LoVo (cell line): ENCODE measurements at regions not wholly inside any gene's neighbourhood (a gene's known extent, or its start where the extent isn't known, plus 50 kb on each side); places are given as distances from the start of the nearest gene placed in this dataset.
"Not testable (repeated sequence)": the region's sequence is repeated elsewhere in the genome, so short reads cannot be mapped to it uniquely, and the experiment has no call there.

Experiments
- DNase-seq: peaks from one replicate; pipeline ENCODE4 v3.0.0-alpha.2; 2016; ENCODE audit warnings: low spot score

DNA sequence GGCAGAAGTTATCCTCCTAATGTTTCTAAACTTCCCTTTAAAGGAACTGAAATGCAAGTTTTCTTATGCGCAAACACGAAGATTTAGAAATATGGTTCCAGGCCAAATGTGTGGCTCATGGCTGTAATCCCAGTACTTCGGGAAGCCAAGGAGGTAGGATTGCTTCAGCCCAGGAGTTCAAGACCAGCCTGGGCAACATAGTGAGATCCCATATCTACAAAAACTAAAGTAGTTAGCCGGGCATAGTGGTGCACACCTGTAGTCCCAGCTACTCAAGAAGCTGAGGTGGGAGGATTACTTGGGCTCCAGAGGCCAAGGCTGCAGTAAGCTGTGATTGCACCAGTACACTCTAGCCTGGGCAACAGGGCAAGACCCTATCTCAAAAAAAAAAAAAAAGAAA, 95.8 kb upstream of the SCAF8 start:
- no peak for DNase-seq

DNA sequence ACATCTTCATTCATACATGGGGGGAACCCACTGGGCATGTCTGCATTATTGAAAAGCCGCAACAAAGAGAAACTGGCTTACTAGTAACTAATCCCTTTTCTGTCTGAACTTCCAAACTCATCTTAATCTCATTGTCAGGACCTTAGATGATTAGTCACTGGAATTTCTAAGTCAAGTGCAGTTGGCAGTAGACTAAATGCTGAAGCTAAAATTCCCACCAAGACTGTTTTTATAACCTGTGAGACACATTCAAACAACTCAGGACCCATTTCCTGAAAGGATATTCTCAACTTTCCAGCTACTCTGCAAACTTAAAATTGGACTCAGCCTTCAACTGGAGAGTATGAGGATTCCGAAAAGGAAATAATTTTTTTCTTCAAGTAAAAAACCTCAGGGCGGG, 94.8 kb upstream of the SCAF8 start:
- DNase-seq: no peak

GRCh38 chr6:154639196-154639595, 94.0 kb upstream of the SCAF8 start:
- not testable (repeated sequence) for DNase-seq

DNA sequence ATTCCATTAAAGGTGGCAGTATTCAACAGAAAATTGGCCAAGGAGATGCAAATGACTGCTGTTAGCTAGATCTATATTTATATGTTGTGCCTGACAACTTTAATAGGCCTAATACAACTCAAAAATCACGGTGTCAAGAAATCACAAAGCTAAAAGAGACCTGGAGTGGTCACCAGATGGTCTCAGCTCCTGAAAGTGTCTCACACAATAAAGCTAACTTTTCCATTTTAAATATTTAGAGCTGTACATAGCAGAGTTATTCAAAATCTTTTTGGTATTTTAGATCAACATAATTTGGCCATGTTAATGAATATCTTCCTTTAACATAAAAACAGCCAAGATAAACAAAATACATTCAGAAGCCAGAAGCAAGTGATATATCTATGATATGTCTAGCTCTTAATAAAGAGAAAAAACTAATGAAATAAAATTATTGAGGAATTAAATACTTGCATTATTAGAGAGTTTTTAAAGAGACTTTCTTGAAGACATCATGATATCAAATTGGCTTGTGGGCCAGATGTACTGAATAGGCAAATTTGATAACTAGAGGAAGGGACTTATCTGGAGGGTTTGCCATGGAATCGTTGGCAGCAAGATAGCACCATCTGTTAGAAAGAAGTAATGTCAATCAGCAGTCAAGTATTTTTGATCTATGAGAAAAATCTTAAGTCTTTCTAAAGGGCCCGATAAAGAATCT, 84.9 kb upstream of the SCAF8 start:
- DNase-seq: no peak

DNA sequence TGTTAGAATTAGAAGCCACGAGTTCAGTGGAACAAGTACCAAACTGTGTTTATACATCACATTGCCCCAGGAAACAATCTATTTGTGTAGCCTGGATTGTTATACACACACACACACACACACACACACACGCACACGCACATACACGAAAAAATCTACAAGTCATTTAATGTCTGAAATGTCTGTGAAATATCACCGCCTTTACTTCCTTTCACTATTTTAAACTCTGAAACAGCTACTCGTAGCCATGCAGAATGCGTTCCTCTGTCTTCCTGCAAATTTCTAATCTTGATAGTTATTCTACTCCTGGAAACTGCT, 84.4 kb upstream of the SCAF8 start:
- no peak for DNase-seq

GRCh38 chr6:154649721-154650120, 83.5 kb upstream of the SCAF8 start:
- DNase-seq: no peak

- no peak for DNase-seq
Measured at GRCh38 chr6:154650351-154650750, 82.9 kb upstream of the SCAF8 start.

DNA sequence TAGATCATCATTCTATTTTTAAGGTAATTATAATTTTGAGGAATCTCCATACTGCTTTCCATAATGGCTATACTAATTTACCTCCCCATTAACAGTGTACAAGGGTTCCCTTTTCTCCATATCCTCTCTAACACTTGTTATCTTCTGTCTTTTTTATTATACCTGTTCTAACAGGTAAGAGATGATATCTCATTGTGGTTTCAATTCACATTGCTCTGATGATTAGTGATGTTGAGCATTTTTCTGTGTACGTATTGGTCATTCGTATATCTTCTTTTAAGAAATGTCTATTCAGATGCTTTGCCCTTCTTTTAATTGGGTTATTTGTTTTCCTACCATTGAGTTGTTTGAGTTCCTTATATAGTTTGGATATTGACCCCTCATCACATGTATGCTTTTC, 81.6 kb upstream of the SCAF8 start:
- no peak for DNase-seq

DNA sequence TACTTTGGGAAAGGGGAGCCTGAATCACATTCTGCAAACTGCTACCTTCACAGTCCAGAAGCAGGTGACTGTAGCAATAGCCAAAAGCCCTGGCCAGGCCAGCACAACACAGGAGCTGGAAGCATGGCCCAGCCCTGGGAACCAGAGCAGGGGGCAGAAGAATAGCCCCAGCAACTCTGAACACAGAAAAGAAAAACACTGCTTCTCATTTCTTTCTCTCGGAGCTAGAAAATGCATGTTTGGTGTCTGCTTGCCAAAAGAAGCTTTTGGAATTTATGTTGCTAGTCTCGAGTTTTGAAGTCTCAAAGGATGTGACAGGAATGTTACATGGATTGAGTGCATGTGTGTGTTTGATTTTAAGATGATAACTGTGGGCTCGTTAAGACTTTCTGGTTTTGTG, 79.8 kb upstream of the SCAF8 start:
- DNase-seq: no peak

DNA sequence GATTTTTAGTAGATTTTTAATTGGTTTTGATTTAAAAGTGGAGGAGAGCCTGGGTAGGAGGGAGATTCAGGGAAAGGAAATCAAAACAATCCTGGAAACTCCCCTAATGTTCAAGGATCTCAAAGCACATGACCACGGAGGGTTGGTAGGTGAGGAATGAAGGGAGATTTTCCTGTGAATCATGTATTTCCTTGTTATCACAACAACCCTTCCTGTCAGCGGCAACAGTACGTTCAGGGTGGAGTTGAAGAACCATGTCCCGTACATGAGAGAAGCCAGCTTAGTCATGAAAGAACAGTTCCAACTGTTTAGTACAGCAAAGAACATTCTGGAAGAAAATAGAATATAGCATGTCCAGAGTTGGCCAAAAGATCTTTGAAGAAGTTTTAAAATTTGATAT, 79.4 kb upstream of the SCAF8 start:
- no peak for DNase-seq

GRCh38 chr6:154656660-154657059, 76.6 kb upstream of the SCAF8 start:
- no peak for DNase-seq

- DNase-seq: no peak
Measured at GRCh38 chr6:154661768-154662167, 71.4 kb upstream of the SCAF8 start.

DNA sequence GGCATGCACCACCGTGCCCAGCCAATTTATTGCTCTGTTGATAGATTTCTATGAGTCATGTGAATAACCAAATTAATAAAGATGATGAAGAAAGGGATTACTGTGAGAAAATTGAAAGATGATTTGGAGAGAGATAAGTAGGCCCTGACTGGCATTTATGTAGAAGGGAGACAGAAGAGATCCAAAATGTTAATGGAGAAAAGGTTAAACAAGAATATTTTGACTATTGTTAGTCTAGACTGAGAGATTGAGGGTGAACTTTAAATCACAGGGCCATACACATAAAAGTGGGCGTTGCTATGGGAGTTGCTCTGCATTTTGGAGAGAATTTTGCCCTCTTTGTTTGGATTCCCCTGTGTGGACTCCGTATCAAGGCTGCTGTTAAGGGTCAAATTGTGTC, 68.9 kb upstream of the SCAF8 start:
- no peak for DNase-seq

- no peak for DNase-seq
Measured at GRCh38 chr6:154668156-154668555, 65.1 kb upstream of the SCAF8 start.

DNA sequence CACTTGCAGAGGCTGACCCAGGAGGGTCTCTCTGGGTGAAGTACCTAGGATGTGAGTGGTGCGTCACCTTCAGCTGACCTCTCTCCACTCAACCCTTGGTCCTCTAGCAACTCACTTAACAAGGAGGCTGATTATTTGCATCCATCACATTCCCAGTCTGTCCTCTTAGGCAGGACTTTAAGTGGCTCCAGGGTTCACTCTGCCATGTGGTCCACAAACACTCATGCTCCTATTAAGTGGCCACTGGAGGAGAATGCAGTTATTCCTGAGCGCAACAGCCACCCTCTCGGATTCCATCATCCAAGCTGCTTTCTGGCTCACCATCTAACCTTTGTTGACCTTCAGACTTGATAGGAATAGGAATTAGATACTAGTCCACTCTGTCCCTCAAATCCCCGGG, 61.1 kb upstream of the SCAF8 start:
- no peak for DNase-seq

DNA sequence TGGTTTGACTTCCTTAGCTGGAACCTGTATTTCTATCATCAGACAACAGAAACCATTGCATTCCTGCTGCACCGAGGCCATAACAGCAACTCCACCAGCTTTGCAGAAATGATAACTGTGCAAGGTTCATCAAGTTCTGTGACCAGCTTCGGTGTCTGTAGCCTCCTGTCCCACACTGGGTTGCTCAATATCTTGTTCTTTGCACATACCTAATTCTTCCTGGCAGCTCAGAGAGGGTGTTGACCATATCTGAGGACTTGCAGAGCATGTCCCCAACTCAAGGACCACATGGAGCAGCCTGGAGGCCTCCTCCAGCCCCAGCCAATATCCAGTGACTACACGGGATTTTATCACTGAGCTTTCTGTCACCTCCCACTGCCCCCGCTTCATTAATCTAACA, 59.3 kb upstream of the SCAF8 start:
- DNase-seq: no peak

GRCh38 chr6:154675602-154676088, 57.6 kb upstream of the SCAF8 start:
- peak; percentile 91 for DNase-seq

DNA sequence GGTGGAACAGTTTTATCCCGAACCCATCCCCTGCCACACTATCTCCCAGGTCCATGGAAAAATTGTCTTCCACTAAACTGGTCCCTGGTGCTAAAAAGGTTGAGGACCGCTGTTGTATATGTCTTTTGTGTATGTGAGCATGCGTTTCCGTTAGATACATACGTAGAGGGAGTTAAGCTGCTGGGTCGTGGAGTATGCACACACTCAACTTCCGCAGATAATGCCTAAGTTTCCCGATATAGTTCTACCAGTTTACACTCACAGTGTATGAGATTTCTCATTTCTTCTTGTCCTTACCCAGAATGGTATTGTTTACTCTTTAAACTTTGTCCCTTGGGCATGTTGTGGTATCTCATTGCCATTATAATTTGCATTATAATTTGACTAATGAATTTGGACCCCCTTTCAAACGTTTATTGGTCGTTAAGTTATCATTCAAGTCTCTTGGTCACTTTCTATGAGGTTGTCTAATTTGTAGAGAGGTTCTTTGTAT, 50.5 kb upstream of the SCAF8 start:
- no peak for DNase-seq
